ENCODE measurements at regions not wholly inside any gene's neighbourhood (a gene's known extent, or its start where the extent isn't known, plus 50 kb on each side); places are given as distances from the start of the nearest gene placed in this dataset.
A peak's percentile ranks its signal among the peaks of the same experiment; 100 is the strongest.
"Not testable (repeated sequence)": the region's sequence is repeated elsewhere in the genome, so short reads cannot be mapped to it uniquely, and the experiment has no call there.

- DNase-seq = no peak
These were observed 338.4 kb upstream of the FRG2C start for GRCh38 chr3:75325716-75326115.

GRCh38 chr3:75327453-75327852 lies 336.7 kb upstream of the FRG2C start:
- DNase-seq = no peak

GRCh38 chr3:75329476-75330097 lies 334.5 kb upstream of the FRG2C start:
- no peak for DNase-seq

- DNase-seq = not testable (repeated sequence)
These were observed 333.7 kb upstream of the FRG2C start for GRCh38 chr3:75330446-75330845.

GRCh38 chr3:75332090-75332489 lies 332.0 kb upstream of the FRG2C start:
- DNase-seq = not testable (repeated sequence)

GRCh38 chr3:75332794-75333193 lies 331.3 kb upstream of the FRG2C start:
- DNase-seq = no peak

GRCh38 chr3:75334299-75334698 lies 329.8 kb upstream of the FRG2C start:
- DNase-seq = no peak

GRCh38 chr3:75337226-75337900 lies 326.8 kb upstream of the FRG2C start:
- DNase-seq = no peak

- no peak for DNase-seq
These were observed 325.8 kb upstream of the FRG2C start for GRCh38 chr3:75338342-75338741.

GRCh38 chr3:75341324-75342067 lies 322.6 kb upstream of the FRG2C start:
- DNase-seq = no peak

GRCh38 chr3:75342425-75342824 lies 321.7 kb upstream of the FRG2C start:
- no peak for DNase-seq

GRCh38 chr3:75350536-75350935 lies 313.6 kb upstream of the FRG2C start:
- not testable (repeated sequence) for DNase-seq

GRCh38 chr3:75362086-75362784 lies 301.9 kb upstream of the FRG2C start:
- DNase-seq = peak in 1 of 2 donors; percentile 7

- not testable (repeated sequence) for DNase-seq
These were observed 291.2 kb upstream of the FRG2C start for GRCh38 chr3:75372964-75373363.

GRCh38 chr3:75379840-75380239 lies 284.3 kb upstream of the FRG2C start:
- not testable (repeated sequence) for DNase-seq

- DNase-seq = no peak
These were observed 283.8 kb upstream of the FRG2C start for GRCh38 chr3:75380276-75380771.

- not testable (repeated sequence) for DNase-seq
These were observed 280.1 kb upstream of the FRG2C start for GRCh38 chr3:75384016-75384415.

GRCh38 chr3:75388486-75389124 lies 275.5 kb upstream of the FRG2C start:
- DNase-seq = not testable (repeated sequence)

- DNase-seq = not testable (repeated sequence)
These were observed 270.8 kb upstream of the FRG2C start for GRCh38 chr3:75393288-75393694.

- not testable (repeated sequence) for DNase-seq
These were observed 270.0 kb upstream of the FRG2C start for GRCh38 chr3:75394102-75394501.

- not testable (repeated sequence) for DNase-seq
These were observed 269.4 kb upstream of the FRG2C start for GRCh38 chr3:75394562-75395360.
